ENCODE measurements at regions not wholly inside any gene's neighbourhood (a gene's known extent, or its start where the extent isn't known, plus 50 kb on each side); places are given as distances from the start of the nearest gene placed in this dataset.

GRCh38 chr11:19301361-19301760 is 60.6 kb upstream of the E2F8 start:
- TF ChIP-seq CTCF (IDR thresholded peaks at IDR 0.05), result no peak
- intact Hi-C loops (cut with DNase I), result no loop called here
- H3K27ac ChIP-seq, result no peak overlapping the region
- DNase-seq (no peak), ATAC-seq (no peak)
- H3K36me3 ChIP-seq, result no peaks in the 10 kb centered on the region
- H3K27me3 ChIP-seq, result no peaks in the 10 kb centered on the region
- no peaks in the 10 kb centered on the region for H3K4me1 ChIP-seq
- no peak overlapping the region for H3K4me3 ChIP-seq
- no peaks in the 10 kb centered on the region for H3K9me3 ChIP-seq

GRCh38 chr11:19294444-19294843 is 53.7 kb upstream of the E2F8 start:
- intact Hi-C loops (cut with DNase I), result no loop called here
- Histone ChIP-seq H3K4me1 (no peaks in the 10 kb centered on the region), H3K36me3 (no peaks in the 10 kb centered on the region), H3K27me3 (no peaks in the 10 kb centered on the region), H3K9me3 (no peaks in the 10 kb centered on the region), H3K4me3 (no peak overlapping the region), H3K27ac (no peak overlapping the region)
- TF ChIP-seq CTCF (IDR thresholded peaks at IDR 0.05), result no peak
- DNase-seq (no peak), ATAC-seq (no peak)

- H3K27me3 ChIP-seq, result no peaks in the 10 kb centered on the region
- intact Hi-C loops (cut with DNase I), result no loop called here
- TF ChIP-seq CTCF (IDR thresholded peaks at IDR 0.05), result no peak
- DNase-seq, result no peak
- ATAC-seq, result no peak
- H3K9me3 ChIP-seq, result no peaks in the 10 kb centered on the region
- no peaks in the 10 kb centered on the region for H3K36me3 ChIP-seq
- no peak overlapping the region for H3K27ac ChIP-seq
- no peaks in the 10 kb centered on the region for H3K4me1 ChIP-seq
- H3K4me3 ChIP-seq, result no peak overlapping the region
These were observed 50.3 kb upstream of the E2F8 start for GRCh38 chr11:19291064-19291463.

Small RNAs in the stretch of these regions (microRNA-seq; reads per million reads assigned to microRNA genes)
- gene MIR4486, result 0 reads per million in 2 donors

Measured in left lung (tissue), 4 donors.